ENCODE measurements at regions not wholly inside any gene's neighbourhood (a gene's known extent, or its start where the extent isn't known, plus 50 kb on each side); places are given as distances from the start of the nearest gene placed in this dataset.

DNA sequence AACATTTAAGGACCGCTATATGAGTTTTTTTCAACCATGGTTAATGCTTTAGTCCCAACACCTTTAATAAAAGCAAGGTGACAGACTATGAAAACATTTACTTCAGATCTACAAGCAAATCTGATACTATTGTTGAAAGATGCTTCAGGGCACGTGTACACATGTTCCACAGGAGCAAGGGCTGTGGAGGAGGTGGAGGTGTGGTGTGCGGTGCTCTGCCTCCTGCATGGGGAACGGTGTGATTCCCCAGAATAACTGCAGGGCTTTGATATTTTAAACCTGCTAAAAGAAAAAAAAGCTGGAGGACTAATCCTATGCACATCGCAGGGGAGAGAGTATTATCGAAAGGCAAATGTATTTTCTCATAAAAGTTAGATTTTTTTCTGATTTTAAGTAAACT is 188.1 kb upstream of the CEP162 start:
- no peak for DNase-seq (ENCODE audit: low read depth)
- TF ChIP-seq, protein P1, sequence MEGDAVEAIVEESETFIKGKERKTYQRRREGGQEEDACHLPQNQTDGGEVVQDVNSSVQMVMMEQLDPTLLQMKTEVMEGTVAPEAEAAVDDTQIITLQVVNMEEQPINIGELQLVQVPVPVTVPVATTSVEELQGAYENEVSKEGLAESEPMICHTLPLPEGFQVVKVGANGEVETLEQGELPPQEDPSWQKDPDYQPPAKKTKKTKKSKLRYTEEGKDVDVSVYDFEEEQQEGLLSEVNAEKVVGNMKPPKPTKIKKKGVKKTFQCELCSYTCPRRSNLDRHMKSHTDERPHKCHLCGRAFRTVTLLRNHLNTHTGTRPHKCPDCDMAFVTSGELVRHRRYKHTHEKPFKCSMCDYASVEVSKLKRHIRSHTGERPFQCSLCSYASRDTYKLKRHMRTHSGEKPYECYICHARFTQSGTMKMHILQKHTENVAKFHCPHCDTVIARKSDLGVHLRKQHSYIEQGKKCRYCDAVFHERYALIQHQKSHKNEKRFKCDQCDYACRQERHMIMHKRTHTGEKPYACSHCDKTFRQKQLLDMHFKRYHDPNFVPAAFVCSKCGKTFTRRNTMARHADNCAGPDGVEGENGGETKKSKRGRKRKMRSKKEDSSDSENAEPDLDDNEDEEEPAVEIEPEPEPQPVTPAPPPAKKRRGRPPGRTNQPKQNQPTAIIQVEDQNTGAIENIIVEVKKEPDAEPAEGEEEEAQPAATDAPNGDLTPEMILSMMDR (IDR thresholded peaks at IDR 0.05; ENCODE audit: low read depth, low read length, missing control alignments) = no peak
- H3K4me3 ChIP-seq (ENCODE audit: low read depth, low read length) = no peak overlapping the region

DNA sequence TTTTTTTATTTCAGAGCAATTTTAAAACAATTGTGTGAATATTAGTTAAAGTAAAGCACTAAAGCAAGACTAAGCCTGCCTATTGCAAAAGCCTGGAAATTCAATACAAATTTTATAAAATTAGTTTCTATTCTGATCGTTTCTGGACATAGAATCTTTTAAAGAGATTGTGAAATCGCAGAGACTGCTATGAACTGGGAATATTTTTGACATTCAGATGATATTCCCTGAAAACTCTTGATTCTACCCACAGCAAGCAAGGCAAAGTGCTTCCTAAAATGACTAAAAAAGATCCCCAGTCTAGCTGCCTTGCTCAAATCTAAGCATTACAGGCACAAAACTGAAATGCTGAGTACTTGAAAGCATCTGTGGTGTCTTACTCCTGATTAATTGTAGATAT is 187.6 kb upstream of the CEP162 start:
- no peak for DNase-seq (ENCODE audit: low read depth)
- no peak overlapping the region for H3K4me3 ChIP-seq (ENCODE audit: low read depth, low read length)
- TF ChIP-seq, protein P1 (IDR thresholded peaks at IDR 0.05; ENCODE audit: low read depth, low read length, missing control alignments) = no peak

DNA sequence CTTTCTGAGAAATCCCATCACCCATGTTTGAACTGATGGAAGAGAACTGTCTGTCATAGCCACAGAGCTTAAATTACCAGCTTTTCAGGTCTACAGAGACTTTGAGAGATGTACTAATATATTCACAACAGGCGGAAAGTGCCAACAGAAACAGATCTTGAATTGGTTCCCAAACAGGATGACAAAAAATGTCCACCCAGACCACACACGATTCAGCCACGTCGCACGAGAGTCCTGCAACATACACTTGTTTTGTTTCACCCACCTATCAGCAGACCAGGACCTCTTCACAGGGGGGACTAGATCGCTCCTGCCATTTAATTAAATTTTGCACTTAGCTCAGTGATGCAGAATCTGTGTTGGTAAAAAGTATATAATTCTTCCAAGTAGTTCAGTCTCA is 187.1 kb upstream of the CEP162 start:
- no peak for DNase-seq (ENCODE audit: low read depth)
- TF ChIP-seq, protein P1 (IDR thresholded peaks at IDR 0.05; ENCODE audit: low read depth, low read length, missing control alignments) = no peak
- H3K4me3 ChIP-seq (ENCODE audit: low read depth, low read length) = no peak overlapping the region

DNA sequence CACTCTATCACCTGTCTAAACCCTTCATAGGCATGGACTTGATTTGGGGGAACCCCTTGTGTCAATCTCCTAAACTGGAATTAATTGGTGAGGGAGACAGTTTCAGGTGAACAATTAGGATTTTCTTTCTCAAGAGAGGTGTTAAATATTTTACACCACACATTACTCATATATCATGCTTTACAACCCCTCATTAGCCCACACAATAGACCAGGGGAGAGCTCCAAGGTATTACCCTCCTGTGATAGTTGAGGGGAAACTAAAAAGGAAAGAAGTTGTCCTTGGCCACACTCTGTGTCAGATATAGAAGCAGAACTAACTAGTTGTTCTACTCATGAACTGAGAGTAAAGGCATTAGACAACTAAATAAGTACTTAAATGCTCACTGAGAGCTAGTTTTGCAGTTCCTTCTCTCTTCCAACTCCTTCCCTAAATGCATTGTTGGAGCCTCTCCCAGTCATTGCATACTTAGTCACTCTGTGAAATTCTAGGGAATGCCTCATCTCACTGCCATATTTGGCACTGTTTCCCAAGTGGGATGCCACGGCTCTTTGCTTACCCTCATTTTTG is 183.7 kb upstream of the CEP162 start:
- no peak overlapping the region for H3K4me3 ChIP-seq (ENCODE audit: low read depth, low read length)
- DNase-seq (ENCODE audit: low read depth) = no peak
- TF ChIP-seq, protein P1 (IDR thresholded peaks at IDR 0.05; ENCODE audit: low read depth, low read length, missing control alignments) = no peak

DNA sequence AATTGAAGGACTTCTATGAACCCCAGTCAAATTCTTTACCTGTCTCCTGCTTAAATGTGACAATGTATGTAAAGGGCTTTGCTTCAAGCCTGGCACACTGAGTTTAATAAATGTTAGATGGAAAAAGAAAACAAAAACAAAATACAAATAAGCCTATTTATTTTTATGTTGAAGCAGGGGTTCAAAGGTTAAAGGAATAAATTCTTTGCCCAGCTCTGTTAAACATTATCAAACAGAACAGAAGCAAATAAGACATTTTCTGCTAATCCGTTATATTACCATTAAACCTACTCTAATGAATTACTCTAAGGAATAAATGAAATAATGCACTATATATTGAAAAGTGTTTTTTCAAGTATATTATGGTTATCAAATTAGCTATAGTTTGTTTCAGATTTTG is 182.5 kb upstream of the CEP162 start:
- no peak for DNase-seq (ENCODE audit: low read depth)
- TF ChIP-seq, protein P1 (IDR thresholded peaks at IDR 0.05; ENCODE audit: low read depth, low read length, missing control alignments) = no peak
- H3K4me3 ChIP-seq (ENCODE audit: low read depth, low read length) = no peak overlapping the region

DNA sequence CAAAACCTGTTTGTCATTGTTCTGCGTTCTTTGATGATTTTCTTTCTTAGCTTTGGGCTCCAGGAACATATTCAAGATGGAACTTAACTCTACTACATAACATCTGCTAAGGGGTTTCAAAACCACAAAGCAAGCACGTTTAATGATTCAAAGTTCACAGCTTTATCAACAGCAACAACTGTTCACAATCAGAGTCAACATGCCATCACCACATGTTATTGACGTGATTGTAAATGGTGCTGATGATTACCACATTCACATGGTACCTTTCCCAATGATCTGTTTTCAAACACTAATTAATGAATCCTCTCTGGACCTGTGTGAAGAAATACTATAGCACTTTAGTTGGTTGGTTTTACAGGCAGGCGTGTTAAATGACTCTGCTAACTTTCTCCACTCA is 180.6 kb upstream of the CEP162 start:
- TF ChIP-seq, protein P1 (IDR thresholded peaks at IDR 0.05; ENCODE audit: low read depth, low read length, missing control alignments) = no peak
- no peak for DNase-seq (ENCODE audit: low read depth)
- no peak overlapping the region for H3K4me3 ChIP-seq (ENCODE audit: low read depth, low read length)

DNA sequence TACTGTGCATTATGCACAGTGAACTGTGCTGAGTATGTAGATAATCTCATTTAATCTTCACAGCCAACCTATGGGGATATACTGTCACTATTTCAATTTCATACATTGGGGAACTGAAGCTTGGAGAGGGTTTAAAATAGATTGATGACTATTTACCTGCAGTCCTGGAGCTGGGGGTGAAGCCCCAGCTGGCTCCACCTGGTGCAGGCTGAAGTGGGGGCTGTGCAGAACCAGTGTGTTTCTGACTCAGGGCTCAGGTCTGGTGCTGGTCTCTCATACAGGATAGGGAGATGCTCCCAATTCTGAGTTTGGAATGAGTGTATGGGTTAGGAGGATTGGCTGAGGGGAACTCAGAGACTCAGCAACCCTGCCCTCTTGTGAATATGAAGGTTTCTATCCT is 176.1 kb upstream of the CEP162 start:
- TF ChIP-seq, protein P1 (IDR thresholded peaks at IDR 0.05; ENCODE audit: low read depth, low read length, missing control alignments) = no peak
- no peak for DNase-seq (ENCODE audit: low read depth)

More for the DNA sequence above, 176.1 kb upstream of the CEP162 start:
- no peak overlapping the region for H3K4me3 ChIP-seq (ENCODE audit: low read depth, low read length)

Measured in GM12864 (cell line).